ENCODE measurements at regions not wholly inside any gene's neighbourhood (a gene's known extent, or its start where the extent isn't known, plus 50 kb on each side); places are given as distances from the start of the nearest gene placed in this dataset.

GRCh38 chr6:95768539-95768938, 191.2 kb downstream of the MANEA start:
- no peak for ATAC-seq
- intact Hi-C loops (cut with DNase I) = no loop called here
- no peak for DNase-seq

DNA sequence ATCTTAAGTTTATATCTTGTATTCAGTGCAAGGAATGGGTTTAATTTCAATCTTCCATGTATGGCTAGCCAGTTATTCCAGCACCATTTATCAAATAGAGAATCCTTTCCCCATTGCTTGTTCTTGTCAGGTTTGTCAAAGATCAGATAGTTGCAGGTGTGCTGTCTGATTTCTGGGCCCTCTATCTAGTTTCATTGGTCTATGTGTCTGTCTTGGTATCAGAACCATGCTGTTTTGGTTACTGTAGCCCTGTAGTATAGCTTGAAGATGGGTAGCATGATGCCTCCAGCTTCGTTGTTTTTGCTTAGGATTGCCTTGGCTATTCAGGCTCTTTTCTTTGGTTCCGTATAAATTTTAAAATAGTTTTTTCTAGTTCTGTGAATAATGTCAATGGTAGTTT, 200.0 kb downstream of the MANEA start:
- no peak for DNase-seq
- no peak for ATAC-seq
- intact Hi-C loops (cut with DNase I) = no loop called here

- ATAC-seq (no peak), DNase-seq (no peak)
- intact Hi-C loops (cut with DNase I) = no loop called here
Measured at GRCh38 chr6:95780037-95780436, 202.7 kb downstream of the MANEA start.

DNA sequence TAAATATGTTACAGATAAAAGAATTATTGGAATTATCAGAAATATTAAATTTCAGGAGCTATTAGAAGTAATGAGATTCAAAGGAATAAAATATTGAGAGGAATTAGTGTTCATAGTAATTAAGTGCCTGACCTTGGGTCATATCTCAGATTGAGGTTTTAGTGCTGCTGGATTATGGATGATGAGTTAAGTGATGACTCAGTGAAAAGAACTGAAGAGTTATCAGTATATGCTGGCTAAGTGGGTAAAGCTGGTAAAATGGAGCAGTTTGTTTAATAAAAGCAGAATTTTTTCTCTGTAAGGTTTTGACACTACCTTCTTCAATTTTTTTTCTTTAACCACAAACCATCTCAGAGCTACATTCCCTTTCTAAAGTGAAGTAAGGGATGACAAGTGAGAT, 206.7 kb downstream of the MANEA start:
- no peak for DNase-seq
- no peak for ATAC-seq
- intact Hi-C loops (cut with DNase I) = no loop called here

- intact Hi-C loops (cut with DNase I) = no loop called here
- no peak for DNase-seq
Measured at GRCh38 chr6:95784869-95785268, 207.5 kb downstream of the MANEA start.

GRCh38 chr6:95785785-95786184, 208.4 kb downstream of the MANEA start:
- intact Hi-C loops (cut with DNase I) = no loop called here
- ATAC-seq (no peak), DNase-seq (no peak)

More at GRCh38 chr6:95784869-95785268, 207.5 kb downstream of the MANEA start:
- no peak for ATAC-seq

DNA sequence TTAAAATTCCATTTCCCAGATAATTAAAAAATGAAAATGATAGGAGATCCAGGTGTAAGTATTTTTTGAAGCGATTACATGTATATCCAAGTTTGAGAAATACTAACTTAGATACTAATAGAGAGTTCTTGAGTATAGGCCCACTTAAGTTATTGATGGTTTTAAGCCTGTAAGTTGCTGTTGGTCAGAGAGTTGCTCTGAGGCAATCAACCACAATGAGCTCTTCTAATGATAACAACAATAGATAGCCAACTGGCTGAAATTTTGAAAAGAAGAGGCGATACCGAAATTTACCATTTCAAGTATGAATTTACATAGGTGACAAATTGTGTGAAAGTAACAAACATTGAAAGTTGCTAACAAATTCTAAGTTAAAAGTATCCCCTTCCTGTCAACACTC, 209.5 kb downstream of the MANEA start:
- DNase-seq = no peak
- ATAC-seq = no peak
- intact Hi-C loops (cut with DNase I) = no loop called here

- ATAC-seq (no peak), DNase-seq (no peak)
- intact Hi-C loops (cut with DNase I) = no loop called here
Measured at GRCh38 chr6:95790787-95791186, 213.5 kb downstream of the MANEA start.

- ATAC-seq (no peak), DNase-seq (no peak)
- intact Hi-C loops (cut with DNase I) = no loop called here
Measured at GRCh38 chr6:95794749-95795148, 217.4 kb downstream of the MANEA start.

- intact Hi-C loops (cut with DNase I) = no loop called here
- DNase-seq = no peak
- ATAC-seq = no peak
Measured at GRCh38 chr6:95795927-95796326, 218.6 kb downstream of the MANEA start.

- intact Hi-C loops (cut with DNase I) = no loop called here
- ATAC-seq = no peak
- DNase-seq = no peak
Measured at GRCh38 chr6:95797054-95797453, 218.7 kb upstream of the FUT9 start.

GRCh38 chr6:95802978-95803377, 212.8 kb upstream of the FUT9 start:
- intact Hi-C loops (cut with DNase I) = no loop called here
- DNase-seq (no peak), ATAC-seq (no peak)

DNA sequence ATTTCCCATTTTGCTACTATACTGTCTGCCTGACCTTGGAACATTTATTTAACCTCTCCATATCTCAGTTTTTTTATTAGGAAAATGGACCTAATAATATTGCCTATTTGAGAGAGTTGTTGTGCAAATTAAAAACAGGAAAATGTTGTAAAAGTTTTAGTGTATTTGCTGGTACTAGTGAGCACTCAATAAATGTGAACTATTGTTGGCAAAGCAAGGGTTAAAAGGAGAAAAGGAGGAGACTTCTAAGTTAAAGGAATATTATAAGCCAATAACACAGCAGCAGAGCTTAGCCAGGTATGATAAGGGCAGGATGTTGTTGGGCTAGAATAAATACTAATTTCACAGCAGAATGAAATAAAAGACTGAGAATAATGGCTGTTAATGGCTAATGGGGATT, 211.9 kb upstream of the FUT9 start:
- ATAC-seq (no peak), DNase-seq (no peak)
- intact Hi-C loops (cut with DNase I) = no loop called here

DNA sequence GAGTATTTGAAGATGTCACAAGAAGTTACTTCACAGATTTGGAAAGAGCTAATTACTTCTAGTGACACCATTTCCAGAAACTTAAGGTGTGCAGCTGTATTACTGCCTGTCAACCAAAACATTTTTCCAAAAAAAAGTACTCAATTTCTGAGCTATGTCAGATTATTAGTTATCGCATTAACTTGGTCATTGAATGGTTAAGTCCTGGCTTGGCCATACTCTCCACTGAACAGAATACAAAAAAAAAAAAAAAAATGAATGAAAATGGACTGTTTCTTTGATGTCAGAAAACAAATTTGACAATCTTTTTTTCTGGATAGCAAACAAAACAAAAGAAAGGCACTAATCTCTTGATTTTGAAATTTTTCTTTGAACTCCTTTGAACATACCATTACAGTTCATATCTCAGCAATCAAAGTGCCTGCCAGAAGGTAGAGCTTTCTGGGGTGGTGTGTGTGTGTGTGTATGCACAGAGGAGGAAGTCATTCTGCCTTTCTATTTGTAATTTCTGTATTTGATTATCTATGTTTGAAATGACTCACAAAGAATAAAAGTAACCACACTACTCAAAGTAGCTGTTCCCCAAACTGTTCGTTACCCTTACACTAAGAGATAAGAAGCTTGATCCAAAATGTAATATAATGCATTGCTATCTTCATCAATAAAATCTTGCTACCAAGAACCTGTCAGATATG, 210.8 kb upstream of the FUT9 start:
- DNase-seq (no peak), ATAC-seq (no peak)
- intact Hi-C loops (cut with DNase I) = no loop called here

GRCh38 chr6:95805699-95806098, 210.1 kb upstream of the FUT9 start:
- intact Hi-C loops (cut with DNase I) = no loop called here
- no peak for DNase-seq
- ATAC-seq = no peak

GRCh38 chr6:95815389-95816056, 200.3 kb upstream of the FUT9 start:
- intact Hi-C loops (cut with DNase I) = no loop called here
- ATAC-seq = no peak
- no peak for DNase-seq

DNA sequence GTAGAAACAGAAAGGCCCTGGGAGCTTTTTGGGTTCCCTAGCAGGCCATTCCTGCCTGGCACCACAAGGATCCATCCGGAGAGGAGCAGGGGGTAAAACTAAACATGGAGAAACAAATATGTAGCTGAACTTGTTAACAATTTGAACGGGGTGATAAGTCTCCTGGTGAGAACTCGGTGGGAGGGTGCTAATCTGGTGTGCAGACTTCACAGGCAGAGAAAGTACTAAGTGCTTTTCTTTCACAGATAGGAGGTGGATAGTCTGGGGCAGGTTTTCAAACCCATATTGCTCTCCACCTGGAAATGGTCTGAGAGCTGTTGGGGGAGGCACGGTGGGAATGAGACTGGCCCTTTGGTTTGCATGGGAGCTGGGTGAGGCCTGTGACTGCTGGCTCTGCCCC, 196.3 kb upstream of the FUT9 start:
- DNase-seq (no peak), ATAC-seq (no peak)
- intact Hi-C loops (cut with DNase I) = no loop called here

GRCh38 chr6:95819939-95820338, 195.8 kb upstream of the FUT9 start:
- DNase-seq (no peak), ATAC-seq (no peak)
- intact Hi-C loops (cut with DNase I) = no loop called here

DNA sequence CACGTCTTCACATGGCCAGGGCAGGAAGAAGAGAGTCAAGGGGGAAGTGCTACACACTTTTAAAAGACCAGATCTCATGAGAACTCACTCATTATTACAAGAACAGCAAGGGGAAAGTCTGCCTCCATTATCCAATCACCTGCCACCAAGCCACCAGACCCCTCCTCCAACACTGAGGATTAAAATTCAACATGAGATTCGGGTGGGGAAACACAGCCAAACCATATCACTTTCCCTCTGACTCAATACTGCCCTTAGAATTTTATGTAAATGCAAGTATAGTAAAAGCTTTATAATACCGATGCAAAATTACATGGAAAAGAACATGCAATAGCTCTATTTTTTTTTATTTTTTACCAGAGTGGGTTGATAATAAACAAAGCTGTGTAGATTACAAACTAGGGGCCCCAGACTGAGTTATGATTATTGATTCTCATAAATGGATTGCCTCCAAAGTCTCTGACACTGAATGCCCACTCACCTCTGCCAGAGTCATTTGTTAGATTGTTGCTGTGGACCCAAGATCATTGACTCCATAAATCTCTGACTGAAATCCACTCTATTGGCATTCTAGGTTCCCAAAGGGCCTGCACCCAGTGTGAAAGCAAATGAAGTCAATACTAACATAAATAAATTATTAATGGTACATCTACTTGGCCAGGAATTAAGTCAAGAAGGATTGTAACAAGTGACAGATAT, 184.8 kb upstream of the FUT9 start:
- ATAC-seq (no peak), DNase-seq (no peak)
- intact Hi-C loops (cut with DNase I) = no loop called here

DNA sequence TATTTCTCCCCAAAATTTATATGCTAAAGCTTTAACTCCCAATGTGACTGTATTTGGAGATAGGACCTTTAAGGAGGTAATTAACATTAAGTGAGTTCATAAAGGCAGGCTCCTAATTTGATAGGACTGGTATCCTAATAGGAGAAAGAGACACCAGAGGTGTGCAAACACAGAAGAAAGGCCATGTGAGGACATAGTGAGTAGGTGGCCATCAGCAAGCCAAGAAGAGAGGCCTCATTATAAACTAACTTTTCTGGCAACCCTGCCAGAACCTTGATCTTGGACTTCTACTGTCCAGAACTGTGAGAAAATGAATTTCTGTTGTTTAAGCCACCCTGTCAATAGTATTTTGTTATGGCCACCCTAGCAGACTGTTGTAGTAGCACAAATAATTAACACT, 177.9 kb upstream of the FUT9 start:
- intact Hi-C loops (cut with DNase I) = no loop called here
- DNase-seq (no peak), ATAC-seq (no peak)

GRCh38 chr6:95841560-95841959, 174.2 kb upstream of the FUT9 start:
- DNase-seq = no peak
- no peak for ATAC-seq
- intact Hi-C loops (cut with DNase I) = no loop called here

Data from left cardiac atrium (tissue), 4 donors.